D721Med (cell line): ENCODE measurements at regions not wholly inside any gene's neighbourhood (a gene's known extent, or its start where the extent isn't known, plus 50 kb on each side); places are given as distances from the start of the nearest gene placed in this dataset.
"Not testable (repeated sequence)": the region's sequence is repeated elsewhere in the genome, so short reads cannot be mapped to it uniquely, and the experiment has no call there.

Experiments
- DNase-seq: peaks from one replicate; pipeline ENCODE4 v3.0.0; 2011; ENCODE audit warnings: low spot score; ENCODE audit not compliant: insufficient read length
- FAIRE-seq: peaks from 2 replicates; lab custom pipeline; 2011; peaks lifted over from hg19 to GRCh38; lab: Jason Lieb, UNC
- CTCF ChIP-seq: IDR thresholded peaks from 2 replicates; pipeline ENCODE4 v1.5.1; 2012; ENCODE audit warnings: mild to moderate bottlenecking, control low read depth; ENCODE audit not compliant: insufficient read depth; ENCODE audit errors: missing control alignments

GRCh38 chr5:44991693-44992092 is 182.9 kb downstream of the MRPS30 start:
- FAIRE-seq: no peak
- TF ChIP-seq CTCF: no peak

GRCh38 chr5:44993286-44993685 is 184.5 kb downstream of the MRPS30 start:
- no peak for FAIRE-seq
- TF ChIP-seq CTCF: no peak

More at GRCh38 chr5:44991693-44992092, 182.9 kb downstream of the MRPS30 start:
- no peak for DNase-seq

GRCh38 chr5:44997506-44997905 is 188.8 kb downstream of the MRPS30 start:
- no peak for DNase-seq
- no peak for TF ChIP-seq CTCF
- FAIRE-seq: no peak

More at GRCh38 chr5:44993286-44993685, 184.5 kb downstream of the MRPS30 start:
- no peak for DNase-seq

GRCh38 chr5:45007102-45007501 is 198.4 kb downstream of the MRPS30 start:
- DNase-seq, FAIRE-seq: not testable (repeated sequence)

- no peak for TF ChIP-seq CTCF
- no peak for DNase-seq
- FAIRE-seq: no peak
Observed at GRCh38 chr5:45017568-45017967, 208.8 kb downstream of the MRPS30 start.

GRCh38 chr5:45029553-45029952 is 220.8 kb downstream of the MRPS30 start:
- no peak for FAIRE-seq
- no peak for TF ChIP-seq CTCF
- DNase-seq: no peak

GRCh38 chr5:45035991-45036390 is 227.2 kb downstream of the MRPS30 start:
- no peak for TF ChIP-seq CTCF
- DNase-seq (no peak), FAIRE-seq (no peak)

GRCh38 chr5:45037927-45038326 is 229.2 kb downstream of the MRPS30 start:
- FAIRE-seq (no peak), DNase-seq (no peak)
- no peak for TF ChIP-seq CTCF
